ENCODE measurements at regions not wholly inside any gene's neighbourhood (a gene's known extent, or its start where the extent isn't known, plus 50 kb on each side); places are given as distances from the start of the nearest gene placed in this dataset.

DNA sequence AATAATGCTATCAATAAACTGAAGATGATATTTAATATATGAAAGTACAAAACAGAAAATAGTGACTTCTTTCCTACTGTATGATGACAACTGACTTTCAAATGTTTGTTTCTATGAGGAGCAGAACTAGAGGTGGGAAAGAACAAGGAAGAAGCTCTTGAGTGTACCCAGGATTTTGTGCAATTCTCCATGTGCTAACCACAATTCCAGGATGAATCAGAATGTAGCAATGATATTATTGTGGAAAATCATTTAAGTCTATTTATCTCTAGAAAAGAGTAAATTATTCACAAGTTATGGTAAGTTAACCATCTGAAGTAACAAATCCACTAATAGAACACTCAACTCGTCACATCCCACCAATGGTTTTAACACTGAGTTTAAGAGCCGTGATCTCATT is 324.1 kb upstream of the EMCN start:
- no peak for TF ChIP-seq EZH2phosphoT487 (IDR thresholded peaks at IDR 0.05; ENCODE audit: low read depth, severe bottlenecking, unreplicated experiment)
- TF ChIP-seq, protein P1, sequence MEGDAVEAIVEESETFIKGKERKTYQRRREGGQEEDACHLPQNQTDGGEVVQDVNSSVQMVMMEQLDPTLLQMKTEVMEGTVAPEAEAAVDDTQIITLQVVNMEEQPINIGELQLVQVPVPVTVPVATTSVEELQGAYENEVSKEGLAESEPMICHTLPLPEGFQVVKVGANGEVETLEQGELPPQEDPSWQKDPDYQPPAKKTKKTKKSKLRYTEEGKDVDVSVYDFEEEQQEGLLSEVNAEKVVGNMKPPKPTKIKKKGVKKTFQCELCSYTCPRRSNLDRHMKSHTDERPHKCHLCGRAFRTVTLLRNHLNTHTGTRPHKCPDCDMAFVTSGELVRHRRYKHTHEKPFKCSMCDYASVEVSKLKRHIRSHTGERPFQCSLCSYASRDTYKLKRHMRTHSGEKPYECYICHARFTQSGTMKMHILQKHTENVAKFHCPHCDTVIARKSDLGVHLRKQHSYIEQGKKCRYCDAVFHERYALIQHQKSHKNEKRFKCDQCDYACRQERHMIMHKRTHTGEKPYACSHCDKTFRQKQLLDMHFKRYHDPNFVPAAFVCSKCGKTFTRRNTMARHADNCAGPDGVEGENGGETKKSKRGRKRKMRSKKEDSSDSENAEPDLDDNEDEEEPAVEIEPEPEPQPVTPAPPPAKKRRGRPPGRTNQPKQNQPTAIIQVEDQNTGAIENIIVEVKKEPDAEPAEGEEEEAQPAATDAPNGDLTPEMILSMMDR (IDR thresholded peaks at IDR 0.05; ENCODE audit: poor library complexity), result no peak
